Embryonic facial prominence (tissue), 1 donor: ENCODE measurements at regions not wholly inside any gene's neighbourhood (a gene's known extent, or its start where the extent isn't known, plus 50 kb on each side); places are given as distances from the start of the nearest gene placed in this dataset.

ENCODE experiments used
- DNase-seq: peaks from one replicate; pipeline ENCODE4 v3.0.0-alpha.2; 2016; ENCODE audit errors: extremely low spot score

GRCh38 chr10:110436554-110437350, 61.0 kb upstream of the DUSP5 start:
- no peak for DNase-seq

DNA sequence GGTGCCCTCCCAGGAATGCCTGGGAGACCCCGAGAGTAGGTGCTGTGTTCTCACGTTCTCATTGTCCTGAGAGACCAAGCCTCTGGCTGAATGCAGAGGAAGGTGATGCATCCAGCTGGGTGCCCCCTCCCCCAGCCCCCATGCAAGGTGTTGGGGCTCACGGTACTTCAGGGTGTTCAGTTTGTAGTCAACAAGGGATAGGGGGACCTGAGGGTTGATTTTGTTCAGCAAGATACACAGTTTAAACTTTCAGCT, 60.4 kb upstream of the DUSP5 start:
- DNase-seq: no peak

DNA sequence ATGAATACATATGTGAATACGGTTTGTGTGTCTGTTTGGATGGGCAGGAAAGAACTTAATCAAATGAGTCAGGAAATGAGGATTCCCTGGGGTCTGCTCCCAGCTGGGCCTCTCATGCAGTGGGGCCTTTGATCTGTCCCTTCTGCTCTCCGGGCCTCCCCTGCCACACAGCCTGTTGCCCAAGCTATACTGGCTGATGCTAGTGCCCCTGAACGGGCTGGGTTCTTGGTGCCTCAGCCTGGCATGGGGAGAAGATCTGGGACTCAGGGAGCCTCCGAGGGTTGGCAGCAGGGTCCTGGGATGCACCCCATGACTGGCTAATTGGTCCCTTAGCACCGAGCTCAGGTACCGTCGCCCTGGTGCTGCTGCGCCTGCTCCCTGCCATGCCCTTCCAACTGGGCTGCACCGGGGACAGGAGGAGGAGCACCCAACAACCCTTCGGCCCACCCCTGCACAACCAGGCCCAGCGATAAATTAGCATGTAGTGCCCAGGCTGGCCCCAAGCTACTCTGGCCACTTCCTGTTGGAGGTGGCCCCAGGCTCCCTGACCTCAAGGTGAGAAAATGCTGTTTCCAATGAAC, 59.9 kb upstream of the DUSP5 start:
- no peak for DNase-seq

DNA sequence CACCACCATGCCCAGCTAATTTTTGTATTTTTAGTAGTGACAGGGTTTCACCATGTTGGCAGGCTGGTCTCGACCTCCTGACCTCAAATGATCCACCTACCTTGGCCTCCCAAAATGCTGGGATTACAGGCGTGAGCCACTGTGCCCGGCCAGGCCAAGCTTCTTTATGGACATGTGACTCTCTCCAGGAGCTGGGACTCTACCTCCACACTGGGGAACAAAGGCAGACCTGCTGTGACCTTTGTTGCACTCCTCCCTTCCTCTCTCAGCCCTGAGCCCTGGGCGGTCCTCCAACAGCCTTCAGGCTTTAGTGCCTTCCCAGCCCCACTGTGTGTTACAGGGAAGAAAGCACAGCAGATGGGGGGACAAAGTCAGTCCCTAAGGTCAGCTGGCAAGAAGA, 55.0 kb upstream of the DUSP5 start:
- no peak for DNase-seq

- no peak for DNase-seq
Measured at GRCh38 chr10:110443239-110444003, 54.3 kb upstream of the DUSP5 start.

GRCh38 chr10:110444004-110444337, 53.7 kb upstream of the DUSP5 start:
- DNase-seq: no peak

- no peak for DNase-seq
Measured at GRCh38 chr10:110445871-110446270, 51.8 kb upstream of the DUSP5 start.

GRCh38 chr10:110446277-110446676, 51.4 kb upstream of the DUSP5 start:
- no peak for DNase-seq

DNA sequence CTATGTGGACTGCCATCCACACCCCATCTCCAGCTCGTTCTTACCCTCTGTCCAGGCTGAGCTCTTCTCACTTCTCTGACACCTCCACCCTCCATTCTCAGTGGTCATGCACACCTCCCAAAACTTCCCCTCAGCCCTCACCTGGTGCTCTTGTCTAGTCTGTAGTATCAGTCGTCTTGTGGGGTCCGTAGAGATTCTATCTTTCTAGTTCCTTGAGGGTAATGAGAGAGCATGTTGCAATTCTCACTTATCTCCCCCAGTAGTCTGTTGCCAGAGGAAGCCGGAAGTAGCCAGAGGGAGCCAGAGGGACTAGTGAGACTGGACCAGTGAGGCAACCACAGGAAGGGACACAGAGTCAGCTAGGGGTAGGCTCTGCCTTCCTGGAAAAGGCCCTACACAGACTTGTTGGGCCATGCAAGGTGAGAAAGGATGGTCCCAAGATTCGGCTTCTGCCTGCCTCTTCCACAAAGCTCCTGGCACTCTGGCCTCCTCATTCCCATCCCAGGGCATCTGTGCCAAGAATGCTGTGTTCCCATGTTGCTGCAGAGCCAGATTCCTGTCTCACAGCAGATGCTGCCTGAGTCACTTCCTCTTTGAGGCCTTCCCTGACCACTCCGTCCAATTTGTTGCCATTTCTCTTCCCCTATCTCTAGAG, 50.6 kb upstream of the DUSP5 start:
- no peak for DNase-seq

GRCh38 chr10:110447886-110448285, 49.8 kb upstream of the DUSP5 start:
- DNase-seq: no peak
